ENCODE measurements at regions not wholly inside any gene's neighbourhood (a gene's known extent, or its start where the extent isn't known, plus 50 kb on each side); places are given as distances from the start of the nearest gene placed in this dataset.

- CTCF ChIA-PET = no interaction called here
- POLR2A ChIA-PET = no interaction called here
- DNase-seq (ENCODE audit: extremely low spot score) = no peak
- TF ChIP-seq CTCF (IDR thresholded peaks at IDR 0.05; ENCODE audit: control extremely low read depth, extremely low read depth, low read depth, missing control alignments) = no peak
Measured at GRCh38 chr1:230499496-230499895, 73.4 kb upstream of the PGBD5 start.

- ChIA-PET POLR2A (no interaction called here), CTCF (no interaction called here)
- no peak for TF ChIP-seq CTCF (IDR thresholded peaks at IDR 0.05; ENCODE audit: control extremely low read depth, extremely low read depth, low read depth, missing control alignments)
- no peak for DNase-seq (ENCODE audit: extremely low spot score)
Measured at GRCh38 chr1:230498704-230499103, 72.6 kb upstream of the PGBD5 start.

- no peak for DNase-seq (ENCODE audit: extremely low spot score)
- no peak for TF ChIP-seq CTCF (IDR thresholded peaks at IDR 0.05; ENCODE audit: control extremely low read depth, extremely low read depth, low read depth, missing control alignments)
- ChIA-PET CTCF (no interaction called here), POLR2A (no interaction called here)
Measured at GRCh38 chr1:230496451-230496850, 70.3 kb upstream of the PGBD5 start.

GRCh38 chr1:230495891-230496385 lies 69.8 kb upstream of the PGBD5 start:
- no peak for DNase-seq (ENCODE audit: extremely low spot score)
- no peak for TF ChIP-seq CTCF (IDR thresholded peaks at IDR 0.05; ENCODE audit: control extremely low read depth, extremely low read depth, low read depth, missing control alignments)
- ChIA-PET POLR2A (no interaction called here), CTCF (interaction anchor here (1.0 kb wide), 1 partner anchor 38 kb away, joined by 3 read pairs; no protein-coding TSS in a partner anchor)

GRCh38 chr1:230495076-230495475 lies 68.9 kb upstream of the PGBD5 start:
- ChIA-PET POLR2A (no interaction called here), CTCF (interaction anchor here (1.0 kb wide), 1 partner anchor 37 kb away, joined by 3 read pairs; no protein-coding TSS in a partner anchor)
- no peak for DNase-seq (ENCODE audit: extremely low spot score)
- no peak for TF ChIP-seq CTCF (IDR thresholded peaks at IDR 0.05; ENCODE audit: control extremely low read depth, extremely low read depth, low read depth, missing control alignments)

GRCh38 chr1:230494514-230494913 lies 68.4 kb upstream of the PGBD5 start:
- no peak for DNase-seq (ENCODE audit: extremely low spot score)
- TF ChIP-seq CTCF (IDR thresholded peaks at IDR 0.05; ENCODE audit: control extremely low read depth, extremely low read depth, low read depth, missing control alignments) = no peak
- CTCF ChIA-PET = no interaction called here
- POLR2A ChIA-PET = no interaction called here

GRCh38 chr1:230494026-230494425 lies 67.9 kb upstream of the PGBD5 start:
- no peak for TF ChIP-seq CTCF (IDR thresholded peaks at IDR 0.05; ENCODE audit: control extremely low read depth, extremely low read depth, low read depth, missing control alignments)
- no peak for DNase-seq (ENCODE audit: extremely low spot score)
- CTCF ChIA-PET = no interaction called here
- POLR2A ChIA-PET = no interaction called here
